NCI-H510A treated with DMSO at 0.1 percent for 48 hours (cell line): ENCODE measurements at regions not wholly inside any gene's neighbourhood (a gene's known extent, or its start where the extent isn't known, plus 50 kb on each side); places are given as distances from the start of the nearest gene placed in this dataset.

ENCODE experiments used
- DNase-seq: peaks from one replicate; lab custom pipeline; 2025; lab: John Stamatoyannopoulos, UW

GRCh38 chrX:13903405-13903804, 86.5 kb upstream of the GPM6B start:
- DNase-seq, result no peak

GRCh38 chrX:13902406-13902805, 85.5 kb upstream of the GPM6B start:
- no peak for DNase-seq

GRCh38 chrX:13901354-13901753, 84.5 kb upstream of the GPM6B start:
- DNase-seq, result no peak

GRCh38 chrX:13900351-13900750, 83.5 kb upstream of the GPM6B start:
- no peak for DNase-seq

GRCh38 chrX:13899607-13900006, 82.7 kb upstream of the GPM6B start:
- no peak for DNase-seq

- no peak for DNase-seq
Observed at GRCh38 chrX:13898603-13899002, 81.7 kb upstream of the GPM6B start.

GRCh38 chrX:13898083-13898482, 81.2 kb upstream of the GPM6B start:
- no peak for DNase-seq

- no peak for DNase-seq
Observed at GRCh38 chrX:13897566-13897965, 80.7 kb upstream of the GPM6B start.

GRCh38 chrX:13894888-13895565, 78.1 kb upstream of the GPM6B start:
- DNase-seq, result no peak

- no peak for DNase-seq
Observed at GRCh38 chrX:13893826-13894225, 76.9 kb upstream of the GPM6B start.

GRCh38 chrX:13892856-13893255, 76.0 kb upstream of the GPM6B start:
- no peak for DNase-seq

- no peak for DNase-seq
Observed at GRCh38 chrX:13891377-13892140, 74.7 kb upstream of the GPM6B start.

- DNase-seq, result no peak
Observed at GRCh38 chrX:13890806-13891205, 73.9 kb upstream of the GPM6B start.

GRCh38 chrX:13888284-13888683, 71.4 kb upstream of the GPM6B start:
- DNase-seq, result no peak

- no peak for DNase-seq
Observed at GRCh38 chrX:13885591-13885990, 68.7 kb upstream of the GPM6B start.

GRCh38 chrX:13876652-13877051, 59.8 kb upstream of the GPM6B start:
- no peak for DNase-seq

GRCh38 chrX:13875572-13875971, 58.7 kb upstream of the GPM6B start:
- DNase-seq, result no peak

- DNase-seq, result no peak
Observed at GRCh38 chrX:13868591-13868990, 51.7 kb upstream of the GPM6B start.
